RWPE2 (cell line): ENCODE measurements at regions not wholly inside any gene's neighbourhood (a gene's known extent, or its start where the extent isn't known, plus 50 kb on each side); places are given as distances from the start of the nearest gene placed in this dataset.

Source experiments
- ATAC-seq: fragments of 200-7000 bp; cut with Tn5 transposase; 3 replicates; pipeline ENCODE4 v1.9.1; 2021; ENCODE audit warnings: low read depth
- DNase-seq: peaks from one replicate; pipeline ENCODE4 v3.0.0-alpha.2; 2020; ENCODE audit warnings: low spot score
- H3K27ac ChIP-seq: fragments of 450-650 bp; 2 replicates; pipeline ENCODE4 v1.5.1; 2017; ENCODE audit warnings: mild to moderate bottlenecking; ENCODE audit not compliant: poor library complexity, severe bottlenecking
- H3K27me3 ChIP-seq: fragments of 250-450 bp; sonication (Bioruptor Pico); 2 replicates; pipeline ENCODE4 v1.5.1; 2021; ENCODE audit warnings: mild to moderate bottlenecking, moderate library complexity; ENCODE audit not compliant: insufficient read depth, poor library complexity, severe bottlenecking
- H3K36me3 ChIP-seq: fragments of 250-450 bp; sonication (Bioruptor Pico); 2 replicates; pipeline ENCODE4 v1.5.1; 2020; ENCODE audit warnings: low read depth, mild to moderate bottlenecking, moderate library complexity
- H3K4me1 ChIP-seq: fragments of 250-450 bp; sonication (Bioruptor Pico); 2 replicates; pipeline ENCODE4 v1.5.1; 2021; ENCODE audit warnings: mild to moderate bottlenecking, moderate library complexity; ENCODE audit not compliant: insufficient read depth, poor library complexity, severe bottlenecking
- H3K4me3 ChIP-seq: fragments of 250-450 bp; sonication (Bioruptor Pico); 2 replicates; pipeline ENCODE4 v1.5.1; 2021; ENCODE audit warnings: mild to moderate bottlenecking, moderate library complexity; ENCODE audit not compliant: severe bottlenecking
- H3K9me3 ChIP-seq: fragments of 250-450 bp; sonication (Bioruptor Pico); 2 replicates; pipeline ENCODE4 v1.5.1; 2021; ENCODE audit warnings: mild to moderate bottlenecking, moderate library complexity; ENCODE audit not compliant: severe bottlenecking
- CTCF ChIP-seq: fragments of 450-650 bp; IDR thresholded peaks from one replicate; pipeline ENCODE4 v1.5.1; 2017; ENCODE audit warnings: mild to moderate bottlenecking, moderate library complexity; ENCODE audit not compliant: poor library complexity, severe bottlenecking

GRCh38 chr10:3494838-3495230 is 290.2 kb downstream of the KLF6 start:
- TF ChIP-seq CTCF, result no peak
- DNase-seq (no peak), ATAC-seq (no peak)
- H3K36me3 ChIP-seq, result no peaks in the 10 kb centered on the region
- no peaks in the 10 kb centered on the region for H3K9me3 ChIP-seq
- H3K4me3 ChIP-seq, result no peak overlapping the region
- no peaks in the 10 kb centered on the region for H3K27me3 ChIP-seq
- no peak overlapping the region for H3K27ac ChIP-seq
- no peaks in the 10 kb centered on the region for H3K4me1 ChIP-seq

GRCh38 chr10:3494131-3494837 is 290.7 kb downstream of the KLF6 start:
- no peak overlapping the region for H3K4me3 ChIP-seq
- ATAC-seq (no peak), DNase-seq (no peak)
- TF ChIP-seq CTCF, result no peak
- H3K27ac ChIP-seq, result no peak overlapping the region
- no peaks in the 10 kb centered on the region for H3K9me3 ChIP-seq
- no peaks in the 10 kb centered on the region for H3K36me3 ChIP-seq
- no peaks in the 10 kb centered on the region for H3K4me1 ChIP-seq
- no peaks in the 10 kb centered on the region for H3K27me3 ChIP-seq

GRCh38 chr10:3493621-3494020 is 291.4 kb downstream of the KLF6 start:
- Histone ChIP-seq H3K4me3 (no peak overlapping the region), H3K4me1 (no peaks in the 10 kb centered on the region), H3K27me3 (no peaks in the 10 kb centered on the region), H3K27ac (no peak overlapping the region), H3K9me3 (no peaks in the 10 kb centered on the region), H3K36me3 (no peaks in the 10 kb centered on the region)
- ATAC-seq (no peak), DNase-seq (no peak)
- TF ChIP-seq CTCF, result no peak

- H3K36me3 ChIP-seq, result no peaks in the 10 kb centered on the region
- DNase-seq (no peak), ATAC-seq (no peak)
- H3K27me3 ChIP-seq, result no peaks in the 10 kb centered on the region
- no peak overlapping the region for H3K27ac ChIP-seq
- no peak for TF ChIP-seq CTCF
- no peak overlapping the region for H3K4me3 ChIP-seq
- no peaks in the 10 kb centered on the region for H3K9me3 ChIP-seq
- no peaks in the 10 kb centered on the region for H3K4me1 ChIP-seq
Measured at GRCh38 chr10:3491571-3491970, 293.4 kb downstream of the KLF6 start.

GRCh38 chr10:3487228-3487627 is 297.8 kb downstream of the KLF6 start:
- Histone ChIP-seq H3K27ac (no peak overlapping the region), H3K27me3 (no peaks in the 10 kb centered on the region), H3K4me1 (peaks cover 5% of the 10 kb centered on the region), H3K36me3 (no peaks in the 10 kb centered on the region), H3K4me3 (no peak overlapping the region), H3K9me3 (no peaks in the 10 kb centered on the region)
- TF ChIP-seq CTCF, result no peak
- no peak for DNase-seq
- ATAC-seq, result no peak
